Activated naive CD8-positive, alpha-beta T cell treated with anti-CD3 and anti-CD28 coated beads for 36 hours (primary cell): ENCODE measurements at regions not wholly inside any gene's neighbourhood (a gene's known extent, or its start where the extent isn't known, plus 50 kb on each side); places are given as distances from the start of the nearest gene placed in this dataset.
"Not testable (repeated sequence)": the region's sequence is repeated elsewhere in the genome, so short reads cannot be mapped to it uniquely, and the experiment has no call there.

Source experiments
- DNase-seq: peaks from one replicate; pipeline ENCODE4 v3.0.0; 2021
- H3K27ac Mint-ChIP-seq: one replicate; pipeline ENCODE4 v1.8.0; 2022; ENCODE audit warnings: mild to moderate bottlenecking, moderate library complexity, mixed read lengths
- H3K27me3 Mint-ChIP-seq: one replicate; pipeline ENCODE4 v1.8.0; 2022; ENCODE audit warnings: mild to moderate bottlenecking, mixed read lengths
- H3K36me3 Mint-ChIP-seq: one replicate; pipeline ENCODE4 v1.8.0; 2021; ENCODE audit warnings: mild to moderate bottlenecking, mixed read lengths
- H3K4me1 Mint-ChIP-seq: one replicate; pipeline ENCODE4 v1.8.0; 2021; ENCODE audit warnings: mixed read lengths
- H3K4me3 Mint-ChIP-seq: one replicate; pipeline ENCODE4 v1.8.0; 2022; ENCODE audit warnings: mild to moderate bottlenecking, moderate library complexity, mixed read lengths
- H3K9me3 Mint-ChIP-seq: one replicate; pipeline ENCODE4 v1.8.0; 2022; ENCODE audit warnings: mixed read lengths

DNA sequence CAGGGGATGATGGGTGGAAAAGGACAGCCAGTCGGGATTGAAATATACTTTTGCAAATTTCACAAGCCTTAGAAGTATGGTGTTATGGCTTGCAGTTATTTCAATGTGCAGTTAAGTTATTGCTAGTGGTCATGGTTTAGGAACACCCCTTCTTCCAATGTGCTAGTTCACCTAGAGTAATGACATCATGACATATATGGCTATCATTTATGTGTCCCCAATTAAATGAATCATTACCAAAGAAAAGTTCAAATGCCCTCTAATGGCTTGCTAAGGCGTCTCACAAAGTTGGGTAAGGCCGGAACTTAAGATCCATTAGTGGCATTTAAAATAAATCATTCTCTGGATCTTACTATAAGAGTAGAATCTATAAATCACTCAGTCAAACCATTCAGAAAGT is 271.6 kb downstream of the SPRY2 start:
- Mint-ChIP-seq H3K4me1 (no peaks in the 10 kb centered on the region), H3K4me3 (no peak overlapping the region), H3K27me3 (no peaks in the 10 kb centered on the region), H3K27ac (no peak overlapping the region), H3K9me3 (no peaks in the 10 kb centered on the region), H3K36me3 (no peaks in the 10 kb centered on the region)
- DNase-seq, result no peak

DNA sequence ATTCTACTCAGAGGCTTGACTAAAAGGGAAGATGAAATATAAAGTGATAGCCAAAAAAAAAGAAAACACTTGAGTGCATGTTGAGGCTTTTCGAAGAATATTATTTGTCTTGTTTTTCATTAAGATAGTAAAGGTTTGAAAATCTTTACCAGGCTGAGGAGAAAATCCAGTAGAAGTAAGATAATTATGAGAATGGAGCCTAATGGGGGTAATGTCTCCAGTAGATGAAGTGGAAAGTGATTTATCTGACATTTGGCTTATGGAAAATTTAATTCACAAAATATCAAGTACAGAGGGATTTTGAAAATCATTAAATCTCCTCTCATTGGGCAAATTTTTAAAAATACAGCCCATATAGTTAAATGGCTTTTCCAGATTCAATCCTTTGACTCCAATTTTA is 274.9 kb downstream of the SPRY2 start:
- no peaks in the 10 kb centered on the region for H3K4me1 Mint-ChIP-seq
- no peaks in the 10 kb centered on the region for H3K36me3 Mint-ChIP-seq
- DNase-seq, result no peak
- no peaks in the 10 kb centered on the region for H3K9me3 Mint-ChIP-seq
- no peak overlapping the region for H3K27ac Mint-ChIP-seq
- no peak overlapping the region for H3K4me3 Mint-ChIP-seq
- peaks cover under 1% of the 10 kb centered on the region for H3K27me3 Mint-ChIP-seq

DNA sequence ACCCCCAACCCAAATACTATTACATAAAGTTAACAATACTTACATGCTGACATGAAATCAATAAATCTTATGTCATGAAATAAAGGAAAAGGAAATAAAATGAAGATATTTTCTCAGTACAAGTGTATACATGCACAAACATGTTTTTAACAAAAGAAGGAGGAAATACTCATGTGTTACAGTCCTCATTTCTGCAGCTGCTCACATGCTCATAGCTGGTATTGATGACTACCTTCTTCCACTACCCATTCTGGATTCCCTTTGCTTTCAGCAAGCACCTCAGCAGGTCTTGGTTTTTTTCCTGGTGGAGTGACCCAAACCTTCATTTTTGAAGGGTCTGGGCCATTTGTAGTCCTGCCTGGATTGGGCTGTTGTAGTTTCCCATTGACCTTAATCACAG is 278.5 kb downstream of the SPRY2 start:
- not testable (repeated sequence) for H3K27me3 Mint-ChIP-seq, H3K36me3 Mint-ChIP-seq, H3K4me1 Mint-ChIP-seq, H3K27ac Mint-ChIP-seq, H3K9me3 Mint-ChIP-seq, H3K4me3 Mint-ChIP-seq, DNase-seq

DNA sequence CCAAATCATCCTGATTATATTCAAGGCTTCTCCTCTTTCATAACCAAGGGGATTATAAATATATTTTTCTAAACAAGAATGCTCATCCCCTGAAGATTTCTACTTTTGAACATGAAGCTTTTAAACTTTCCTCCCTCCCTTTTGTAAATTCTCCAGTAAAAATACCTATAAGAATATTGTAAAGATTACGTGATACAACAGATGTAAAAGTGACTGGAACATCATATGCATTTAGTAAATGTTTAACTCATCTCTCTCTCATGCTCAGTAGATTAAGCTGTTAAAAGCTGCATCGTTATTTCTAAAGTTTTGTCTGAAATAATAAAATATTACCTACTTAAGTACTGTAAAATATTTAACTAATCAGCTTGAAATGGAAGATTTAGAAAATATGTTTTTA is 281.1 kb downstream of the SPRY2 start:
- H3K4me1 Mint-ChIP-seq, result no peaks in the 10 kb centered on the region
- no peak overlapping the region for H3K27ac Mint-ChIP-seq
- no peaks in the 10 kb centered on the region for H3K9me3 Mint-ChIP-seq
- DNase-seq, result no peak
- H3K27me3 Mint-ChIP-seq, result peaks cover 4% of the 10 kb centered on the region
- no peak overlapping the region for H3K4me3 Mint-ChIP-seq
- no peaks in the 10 kb centered on the region for H3K36me3 Mint-ChIP-seq

DNA sequence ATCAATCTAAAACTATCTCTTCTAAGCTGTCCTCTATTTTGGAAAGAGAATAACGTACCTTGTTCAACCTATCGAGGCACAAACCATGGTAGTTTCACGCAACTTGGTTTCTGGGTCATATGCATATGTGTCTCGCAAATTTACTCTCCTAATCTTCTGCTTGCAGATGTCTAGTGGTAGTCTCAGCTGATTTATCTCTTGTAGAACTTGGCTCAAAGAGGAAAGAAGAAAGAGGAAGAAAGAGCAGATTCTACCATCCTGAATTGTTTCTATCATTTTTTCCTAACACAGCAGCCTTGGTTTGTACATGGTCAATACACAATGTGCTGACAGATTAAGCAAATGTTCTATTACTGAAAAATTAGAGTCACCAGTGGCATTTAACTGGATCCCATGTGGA is 282.3 kb downstream of the SPRY2 start:
- H3K9me3 Mint-ChIP-seq, result no peaks in the 10 kb centered on the region
- H3K27me3 Mint-ChIP-seq, result peaks cover 4% of the 10 kb centered on the region
- no peak overlapping the region for H3K4me3 Mint-ChIP-seq
- H3K36me3 Mint-ChIP-seq, result no peaks in the 10 kb centered on the region
- no peak for DNase-seq
- peaks cover 2% of the 10 kb centered on the region for H3K4me1 Mint-ChIP-seq
- no peak overlapping the region for H3K27ac Mint-ChIP-seq

DNA sequence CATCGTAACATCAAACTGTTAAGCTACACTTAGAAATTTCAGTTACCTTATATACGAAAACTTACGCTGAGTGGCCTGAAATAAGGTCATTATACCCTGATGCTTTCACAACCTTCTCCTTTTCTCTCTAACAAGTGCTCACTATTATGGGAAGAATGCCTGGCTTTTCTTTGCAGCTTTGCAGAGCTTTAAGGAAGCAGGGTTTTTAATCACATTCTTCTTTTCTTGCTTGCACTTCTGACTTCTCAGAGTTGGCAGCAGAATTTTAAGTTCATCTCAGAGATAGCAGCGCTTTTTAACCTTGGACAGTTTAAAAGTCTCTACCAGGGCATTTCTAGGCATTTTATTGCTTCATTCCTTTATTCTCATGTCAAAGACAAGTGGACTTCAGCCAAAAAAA is 285.1 kb downstream of the SPRY2 start:
- DNase-seq, result no peak
- no peaks in the 10 kb centered on the region for H3K36me3 Mint-ChIP-seq
- no peak overlapping the region for H3K4me3 Mint-ChIP-seq
- no peaks in the 10 kb centered on the region for H3K9me3 Mint-ChIP-seq
- peaks cover 2% of the 10 kb centered on the region for H3K4me1 Mint-ChIP-seq
- H3K27me3 Mint-ChIP-seq, result peaks cover 9% of the 10 kb centered on the region
- H3K27ac Mint-ChIP-seq, result no peak overlapping the region

DNA sequence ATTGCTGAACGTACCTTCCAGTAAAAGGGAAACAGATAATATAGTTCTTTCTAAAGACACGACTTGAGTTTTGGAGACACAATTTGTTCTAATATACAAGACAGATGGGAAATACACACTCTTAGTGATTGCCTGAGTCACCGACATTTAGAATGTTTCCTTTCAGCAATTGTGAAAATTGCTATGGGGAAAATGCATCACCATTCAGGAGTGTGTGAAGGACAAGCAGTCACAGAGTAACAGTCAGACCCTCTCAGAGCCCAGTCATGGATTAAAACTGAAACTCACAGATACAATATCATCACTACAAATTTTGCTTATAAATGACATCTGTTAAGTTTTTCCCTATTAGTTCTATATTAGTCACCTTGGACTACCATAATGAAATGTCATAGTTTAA is 286.1 kb downstream of the SPRY2 start:
- Mint-ChIP-seq H3K4me3 (no peak overlapping the region), H3K27ac (no peak overlapping the region), H3K9me3 (no peaks in the 10 kb centered on the region), H3K27me3 (peaks cover 7% of the 10 kb centered on the region), H3K36me3 (no peaks in the 10 kb centered on the region), H3K4me1 (peaks cover 2% of the 10 kb centered on the region)
- DNase-seq, result no peak

DNA sequence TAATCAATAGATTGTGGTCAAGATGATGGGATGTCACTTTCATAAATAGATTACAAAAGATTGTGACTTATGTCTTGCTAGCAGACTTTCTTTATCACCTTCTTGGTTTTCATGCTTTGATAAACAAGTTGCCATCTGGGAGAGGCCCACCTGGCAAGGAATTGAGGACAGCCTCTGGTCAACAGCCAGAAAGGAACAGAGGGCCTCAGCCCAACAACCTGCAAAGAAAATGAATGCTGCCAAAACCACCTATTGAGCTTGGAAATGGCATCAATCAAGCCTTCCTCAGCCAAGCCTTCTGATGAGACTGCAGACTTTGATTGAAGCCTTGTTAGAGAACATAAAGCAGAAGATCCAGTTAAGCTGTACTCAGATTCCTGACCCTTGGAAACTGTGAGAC is 288.6 kb downstream of the SPRY2 start:
- Mint-ChIP-seq H3K27ac (no peak overlapping the region), H3K4me3 (no peak overlapping the region), H3K36me3 (no peaks in the 10 kb centered on the region), H3K27me3 (peaks cover 13% of the 10 kb centered on the region), H3K4me1 (peaks cover 12% of the 10 kb centered on the region), H3K9me3 (no peaks in the 10 kb centered on the region)
- no peak for DNase-seq

DNA sequence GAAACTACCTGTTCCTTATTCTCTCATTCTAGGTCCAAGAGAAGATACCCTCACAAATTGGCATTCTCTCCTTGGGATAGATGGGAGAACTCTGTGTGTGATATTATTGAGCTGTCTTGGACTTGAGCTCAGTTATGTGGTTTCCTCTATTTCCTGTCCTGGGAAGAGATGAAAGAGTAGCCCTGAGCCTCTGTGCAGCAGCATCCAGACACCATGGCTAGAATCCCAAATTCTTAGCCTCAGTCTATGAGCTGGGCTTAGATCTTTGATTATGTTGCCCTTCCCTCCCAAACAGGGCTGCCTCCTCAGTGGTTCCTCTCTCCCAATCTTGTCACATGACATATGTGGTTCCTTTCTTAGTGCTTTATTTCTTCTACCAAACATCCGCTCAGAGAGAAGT is 290.7 kb downstream of the SPRY2 start:
- no peak for DNase-seq
- Mint-ChIP-seq H3K27ac (no peak overlapping the region), H3K9me3 (no peaks in the 10 kb centered on the region), H3K4me3 (no peak overlapping the region), H3K27me3 (peaks cover 14% of the 10 kb centered on the region), H3K4me1 (peaks cover 12% of the 10 kb centered on the region), H3K36me3 (no peaks in the 10 kb centered on the region)

DNA sequence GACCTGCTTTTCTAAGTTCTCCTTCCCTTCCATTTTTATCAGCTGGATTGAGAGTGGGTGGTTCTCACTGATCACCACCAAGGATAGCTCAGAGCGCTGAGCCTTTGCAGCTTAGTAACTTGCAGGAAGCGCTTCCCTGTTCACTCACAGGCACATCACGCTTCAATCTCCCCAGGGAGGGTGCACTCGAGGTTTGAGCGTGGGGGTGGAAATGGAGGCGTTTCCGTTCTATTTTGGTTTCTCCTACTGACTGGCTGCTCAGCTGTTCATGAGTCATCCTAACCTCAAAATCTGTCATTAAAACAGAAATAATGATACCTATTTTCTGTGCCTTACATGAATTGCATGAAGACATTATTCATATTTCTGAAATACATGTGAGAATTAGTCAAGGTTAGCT is 292.1 kb downstream of the SPRY2 start:
- H3K4me1 Mint-ChIP-seq, result peaks cover 10% of the 10 kb centered on the region
- peak; percentile 68 for DNase-seq
- H3K9me3 Mint-ChIP-seq, result no peaks in the 10 kb centered on the region
- peaks cover 14% of the 10 kb centered on the region for H3K27me3 Mint-ChIP-seq
- H3K27ac Mint-ChIP-seq, result no peak overlapping the region
- H3K4me3 Mint-ChIP-seq, result no peak overlapping the region
- H3K36me3 Mint-ChIP-seq, result no peaks in the 10 kb centered on the region

DNA sequence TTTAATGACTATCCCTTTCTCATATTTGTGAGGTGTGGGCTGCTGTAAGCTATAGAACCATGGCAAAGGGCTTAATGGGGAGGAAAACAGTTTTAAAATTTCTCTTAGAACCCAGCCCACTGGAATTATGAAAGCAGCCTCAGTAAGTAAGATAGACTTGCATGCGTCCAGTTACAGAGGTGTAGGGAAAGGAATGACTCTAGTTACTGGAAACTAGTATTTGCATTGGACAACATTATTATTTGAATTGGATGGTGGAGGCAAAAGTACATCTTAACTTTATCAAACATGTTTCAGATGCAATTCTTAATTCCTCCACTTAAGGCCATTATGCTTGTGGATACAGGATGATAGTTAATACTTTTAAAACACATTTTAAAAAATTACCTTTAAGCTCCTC is 292.9 kb downstream of the SPRY2 start:
- Mint-ChIP-seq H3K27me3 (peaks cover 14% of the 10 kb centered on the region), H3K9me3 (no peaks in the 10 kb centered on the region), H3K4me3 (no peak overlapping the region), H3K27ac (no peak overlapping the region), H3K4me1 (peaks cover 10% of the 10 kb centered on the region), H3K36me3 (no peaks in the 10 kb centered on the region)
- DNase-seq, result no peak

DNA sequence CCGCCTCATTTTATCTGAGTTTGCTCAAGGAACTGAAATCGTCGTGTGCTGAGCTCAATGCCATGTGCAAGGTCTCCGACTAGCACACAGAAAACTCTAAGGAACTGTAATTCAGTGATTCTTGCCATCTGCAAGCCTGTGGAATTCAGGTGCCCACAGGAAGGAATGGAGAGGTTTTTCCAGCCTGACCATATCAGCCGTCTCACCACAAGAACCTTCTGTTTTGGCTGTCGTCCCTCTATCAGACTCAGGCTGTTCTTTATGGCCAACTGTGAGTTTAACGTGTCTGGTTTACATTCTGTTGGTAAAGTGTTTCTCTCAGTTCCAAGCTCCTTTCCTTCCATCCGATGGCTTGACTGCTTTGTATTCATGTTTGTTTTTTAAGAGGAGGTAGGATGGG is 293.5 kb downstream of the SPRY2 start:
- Mint-ChIP-seq H3K27ac (no peak overlapping the region), H3K36me3 (no peaks in the 10 kb centered on the region), H3K4me1 (peaks cover 10% of the 10 kb centered on the region), H3K9me3 (no peaks in the 10 kb centered on the region), H3K27me3 (peaks cover 14% of the 10 kb centered on the region), H3K4me3 (no peak overlapping the region)
- no peak for DNase-seq

DNA sequence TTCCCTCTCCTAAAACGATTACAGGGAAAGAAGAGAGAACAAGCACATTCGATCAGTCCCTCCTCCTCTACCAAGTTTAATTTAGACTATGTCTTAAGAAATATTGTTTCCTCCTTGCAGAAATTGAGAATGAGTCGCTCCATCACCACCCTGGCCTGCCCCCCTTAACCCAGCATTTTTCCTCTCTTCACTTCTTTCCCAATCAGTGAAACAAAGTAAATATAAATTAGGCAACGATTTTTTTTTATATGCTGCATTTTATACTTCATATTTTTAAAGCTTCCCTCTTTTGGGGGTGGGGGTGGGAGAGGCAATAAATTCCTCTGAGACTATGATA is 300.0 kb downstream of the SPRY2 start:
- no peak for DNase-seq
- H3K27me3 Mint-ChIP-seq, result no peaks in the 10 kb centered on the region
- no peak overlapping the region for H3K4me3 Mint-ChIP-seq
- H3K27ac Mint-ChIP-seq, result no peak overlapping the region
- no peaks in the 10 kb centered on the region for H3K36me3 Mint-ChIP-seq
- H3K9me3 Mint-ChIP-seq, result no peaks in the 10 kb centered on the region
- H3K4me1 Mint-ChIP-seq, result peaks cover 3% of the 10 kb centered on the region

DNA sequence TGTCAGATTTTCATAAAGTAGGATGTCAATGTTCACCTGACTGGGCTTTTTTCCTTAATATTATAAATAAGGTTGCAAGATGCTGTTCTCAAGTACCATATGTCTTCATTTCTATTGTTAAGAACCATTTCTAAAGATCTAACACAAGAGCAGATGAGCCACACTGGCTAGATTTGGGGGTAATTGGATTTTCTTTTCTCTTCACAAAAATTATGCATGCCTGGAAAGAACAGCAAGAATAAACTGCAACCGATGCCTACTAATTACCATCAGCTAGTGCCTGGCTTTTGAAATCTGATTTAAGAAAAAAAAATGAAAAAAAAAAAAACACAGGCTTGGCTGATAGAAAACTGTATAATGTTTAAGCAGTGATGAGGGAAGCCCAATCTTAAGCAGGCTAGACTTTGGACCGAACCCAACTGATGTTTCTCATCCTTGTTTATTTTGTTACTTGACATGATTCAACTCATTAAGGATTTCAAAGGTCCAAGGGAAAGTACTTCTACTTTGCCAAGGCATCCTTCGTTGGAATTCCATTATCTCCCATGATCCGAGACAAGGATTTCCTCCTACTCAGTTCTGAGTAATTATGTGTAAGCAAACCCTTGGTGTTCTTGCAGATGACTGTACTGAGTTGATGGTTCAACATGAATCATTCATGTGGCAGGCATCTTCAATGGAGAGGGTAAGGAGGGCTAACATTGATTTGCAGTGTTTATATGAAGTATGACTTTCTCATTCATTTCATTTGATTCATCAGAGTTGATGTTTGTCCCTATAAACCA is 300.5 kb downstream of the SPRY2 start:
- no peak overlapping the region for H3K4me3 Mint-ChIP-seq
- H3K27ac Mint-ChIP-seq, result no peak overlapping the region
- no peaks in the 10 kb centered on the region for H3K9me3 Mint-ChIP-seq
- no peak for DNase-seq
- H3K27me3 Mint-ChIP-seq, result no peaks in the 10 kb centered on the region
- H3K4me1 Mint-ChIP-seq, result peaks cover 3% of the 10 kb centered on the region
- H3K36me3 Mint-ChIP-seq, result no peaks in the 10 kb centered on the region

DNA sequence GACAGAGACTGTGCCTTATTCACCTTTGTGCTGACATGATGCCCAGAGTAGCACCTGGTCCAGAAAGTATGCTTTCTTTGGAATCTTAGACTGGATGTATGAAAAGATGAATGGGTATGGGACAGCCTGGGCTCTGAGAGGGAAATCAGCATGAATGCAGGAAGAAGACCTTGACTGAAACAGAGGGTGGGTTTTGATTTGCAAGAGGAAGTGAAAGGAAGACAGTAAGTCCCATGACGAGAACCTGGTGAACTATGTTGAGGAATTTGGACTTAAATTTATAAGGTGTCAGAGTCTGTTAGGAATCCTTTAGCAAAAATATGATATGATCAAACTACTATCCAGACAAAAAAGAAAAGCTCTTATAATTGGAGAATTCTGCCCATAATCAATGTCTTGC is 301.9 kb downstream of the SPRY2 start:
- H3K27ac Mint-ChIP-seq, result no peak overlapping the region
- no peaks in the 10 kb centered on the region for H3K9me3 Mint-ChIP-seq
- no peak overlapping the region for H3K4me3 Mint-ChIP-seq
- H3K36me3 Mint-ChIP-seq, result no peaks in the 10 kb centered on the region
- no peak for DNase-seq
- no peaks in the 10 kb centered on the region for H3K27me3 Mint-ChIP-seq
- H3K4me1 Mint-ChIP-seq, result peaks cover 3% of the 10 kb centered on the region

DNA sequence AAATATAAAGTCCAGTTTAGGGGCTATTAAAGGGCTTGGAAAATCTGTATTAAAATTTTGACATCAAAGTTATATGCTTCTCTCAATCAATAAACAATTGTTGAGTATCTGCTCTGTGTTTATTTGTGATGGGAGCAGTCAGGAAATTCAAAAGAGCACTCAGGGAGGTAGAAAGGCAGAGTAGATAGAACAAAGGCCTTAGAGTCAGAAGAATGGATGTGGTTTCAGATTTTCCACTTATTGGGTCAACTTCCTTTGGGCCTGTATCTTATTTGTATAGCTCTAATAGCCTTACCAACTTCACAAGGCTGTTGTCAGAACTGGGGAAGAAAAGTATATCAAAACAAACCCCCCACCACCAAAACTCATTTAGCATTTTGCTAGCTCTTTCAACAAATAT is 302.6 kb downstream of the SPRY2 start:
- H3K4me3 Mint-ChIP-seq, result no peak overlapping the region
- DNase-seq, result no peak
- no peak overlapping the region for H3K27ac Mint-ChIP-seq
- no peaks in the 10 kb centered on the region for H3K9me3 Mint-ChIP-seq
- H3K4me1 Mint-ChIP-seq, result peaks cover 3% of the 10 kb centered on the region
- no peaks in the 10 kb centered on the region for H3K36me3 Mint-ChIP-seq
- H3K27me3 Mint-ChIP-seq, result no peaks in the 10 kb centered on the region

DNA sequence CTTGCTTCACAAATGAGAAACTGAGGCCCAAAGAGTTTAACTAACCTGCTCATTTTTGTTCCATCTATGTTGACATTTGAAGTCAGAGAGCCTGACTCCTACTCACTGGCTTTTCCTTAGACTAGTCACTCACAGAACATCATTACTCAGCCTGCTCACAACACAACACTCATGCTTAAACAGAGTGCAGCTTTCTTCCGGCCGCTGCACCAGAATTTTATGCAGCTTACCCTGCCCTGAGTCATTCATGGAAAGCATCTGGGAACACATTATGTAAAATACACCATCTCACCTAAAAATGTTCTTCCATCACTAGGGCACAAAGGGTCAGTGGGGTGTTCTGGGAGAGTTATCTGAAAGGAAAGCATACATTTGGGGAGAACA is 303.4 kb downstream of the SPRY2 start:
- no peak for DNase-seq
- Mint-ChIP-seq H3K27me3 (no peaks in the 10 kb centered on the region), H3K36me3 (no peaks in the 10 kb centered on the region), H3K9me3 (no peaks in the 10 kb centered on the region), H3K4me1 (peaks cover 3% of the 10 kb centered on the region), H3K27ac (no peak overlapping the region), H3K4me3 (no peak overlapping the region)
